ENCODE measurements at regions not wholly inside any gene's neighbourhood (a gene's known extent, or its start where the extent isn't known, plus 50 kb on each side); places are given as distances from the start of the nearest gene placed in this dataset.
"Not testable (repeated sequence)": the region's sequence is repeated elsewhere in the genome, so short reads cannot be mapped to it uniquely, and the experiment has no call there.

GRCh38 chr11:103812680-103813079 is 223.8 kb upstream of the DDI1 start:
- in situ Hi-C loops (cut with MboI), result no loop called here
- Histone ChIP-seq H3K27ac (ENCODE audit: control insufficient read depth, insufficient read depth) (no peak overlapping the region), H3K36me3 (ENCODE audit: control insufficient read depth in 2 of 2, insufficient read depth in 2 of 2, low read length in 1 of 2) (no peaks in the 10 kb centered on the region), H2AFZ (ENCODE audit: control insufficient read depth, low read depth, low read length) (no peak overlapping the region), H3K4me1 (ENCODE audit: control insufficient read depth, insufficient read depth, low read length) (no peaks in the 10 kb centered on the region), H3K79me2 (ENCODE audit: control insufficient read depth, insufficient read depth, low read length) (no peaks in the 10 kb centered on the region), H3K4me2 (ENCODE audit: control insufficient read depth, insufficient read depth) (no peak overlapping the region), H3K27me3 (replicated peaks in 1 of 2; ENCODE audit: control insufficient read depth in 2 of 2, insufficient read depth in 2 of 2, low read length in 1 of 2) (no peaks in the 10 kb centered on the region; a peak in 1 of 4 replicates), H3K9ac (ENCODE audit: control insufficient read depth, insufficient read depth, low read length) (no peak overlapping the region), H3K4me3 (no peak overlapping the region), H3K9me3 (replicated peaks; ENCODE audit: control insufficient read depth, insufficient read depth, low read length) (no peaks in the 10 kb centered on the region), H4K20me1 (ENCODE audit: control insufficient read depth, insufficient read depth) (no peaks in the 10 kb centered on the region)
- DNase-seq (ENCODE audit: low read depth, low spot score) (no peak), FAIRE-seq (no peak), ATAC-seq (no peak)
- ChIA-PET CTCF (no interaction called here), SMC1A (ENCODE audit: uncharacterized antibody, unreplicated experiment) (no interaction called here), RAD21 (ENCODE audit: unreplicated experiment) (no interaction called here), POLR2A (no interaction called here)
- 14% methylated on average over 3 of the region's 3 CpGs for WGBS (ENCODE audit: insufficient coverage, insufficient replicate concordance, low lambda C conversion rate, missing lambda C conversion rate)
- TF ChIP-seq DPF2 (IDR thresholded peaks at IDR 0.05), result no peak
- TF ChIP-seq GATAD2B (conservative IDR thresholded peaks at IDR 0.05; ENCODE audit: low read depth), result no peak
- no peak for TF ChIP-seq NBN (IDR thresholded peaks at IDR 0.05)
- no peak for TF ChIP-seq BCL11A (IDR thresholded peaks at IDR 0.05; ENCODE audit: low read depth, low read length)
- TF ChIP-seq YBX1 (IDR thresholded peaks at IDR 0.05), result no peak
- no peak for TF ChIP-seq NR2F1 (conservative IDR thresholded peaks at IDR 0.05)
- TF ChIP-seq RELA (IDR thresholded peaks at IDR 0.05; ENCODE audit: borderline replicate concordance, partially characterized antibody), result no peak
- no peak for TF ChIP-seq MEF2B (IDR thresholded peaks at IDR 0.05; ENCODE audit: partially characterized antibody, poor library complexity, severe bottlenecking)
- TF ChIP-seq, protein P1, sequence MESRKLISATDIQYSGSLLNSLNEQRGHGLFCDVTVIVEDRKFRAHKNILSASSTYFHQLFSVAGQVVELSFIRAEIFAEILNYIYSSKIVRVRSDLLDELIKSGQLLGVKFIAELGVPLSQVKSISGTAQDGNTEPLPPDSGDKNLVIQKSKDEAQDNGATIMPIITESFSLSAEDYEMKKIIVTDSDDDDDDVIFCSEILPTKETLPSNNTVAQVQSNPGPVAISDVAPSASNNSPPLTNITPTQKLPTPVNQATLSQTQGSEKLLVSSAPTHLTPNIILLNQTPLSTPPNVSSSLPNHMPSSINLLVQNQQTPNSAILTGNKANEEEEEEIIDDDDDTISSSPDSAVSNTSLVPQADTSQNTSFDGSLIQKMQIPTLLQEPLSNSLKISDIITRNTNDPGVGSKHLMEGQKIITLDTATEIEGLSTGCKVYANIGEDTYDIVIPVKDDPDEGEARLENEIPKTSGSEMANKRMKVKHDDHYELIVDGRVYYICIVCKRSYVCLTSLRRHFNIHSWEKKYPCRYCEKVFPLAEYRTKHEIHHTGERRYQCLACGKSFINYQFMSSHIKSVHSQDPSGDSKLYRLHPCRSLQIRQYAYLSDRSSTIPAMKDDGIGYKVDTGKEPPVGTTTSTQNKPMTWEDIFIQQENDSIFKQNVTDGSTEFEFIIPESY (IDR thresholded peaks at IDR 0.05), result no peak
- TF ChIP-seq TCF7 (IDR thresholded peaks at IDR 0.05; ENCODE audit: borderline replicate concordance), result no peak
- TF ChIP-seq SIX5 (IDR thresholded peaks at IDR 0.05; ENCODE audit: low read depth, low read length, severe bottlenecking), result no peak
- no peak for TF ChIP-seq CBFB (IDR thresholded peaks at IDR 0.05; ENCODE audit: low read depth)
- TF ChIP-seq ZNF207 (IDR thresholded peaks at IDR 0.05; ENCODE audit: borderline replicate concordance), result no peak
- no peak for TF ChIP-seq ZNF384 (IDR thresholded peaks at IDR 0.05; ENCODE audit: borderline replicate concordance, low read depth, low read length)
- no TSS peak for BruUV-seq (replicated peaks)
- intact Hi-C loops (cut with micrococcal nuclease; ENCODE audit: unreplicated experiment), result no loop called here

GRCh38 chr11:103820345-103820744 is 216.1 kb upstream of the DDI1 start:
- CTCF ChIA-PET; ATAC-seq; RAD21 ChIA-PET (ENCODE audit: unreplicated experiment); H3K4me2 ChIP-seq (ENCODE audit: control insufficient read depth, insufficient read depth); H3K36me3 ChIP-seq (ENCODE audit: control insufficient read depth in 2 of 2, insufficient read depth in 2 of 2, low read length in 1 of 2); H3K9ac ChIP-seq (ENCODE audit: control insufficient read depth, insufficient read depth, low read length); H3K27ac ChIP-seq (ENCODE audit: control insufficient read depth, insufficient read depth); in situ Hi-C loops (cut with MboI); POLR2A ChIA-PET; FAIRE-seq; DNase-seq (ENCODE audit: low read depth, low spot score); H3K4me1 ChIP-seq (ENCODE audit: control insufficient read depth, insufficient read depth, low read length); H2AFZ ChIP-seq (ENCODE audit: control insufficient read depth, low read depth, low read length); H3K9me3 ChIP-seq (replicated peaks; ENCODE audit: control insufficient read depth, insufficient read depth, low read length); H3K4me3 ChIP-seq; SMC1A ChIA-PET (ENCODE audit: uncharacterized antibody, unreplicated experiment); BruUV-seq (replicated peaks); H4K20me1 ChIP-seq (ENCODE audit: control insufficient read depth, insufficient read depth); intact Hi-C loops (cut with micrococcal nuclease; ENCODE audit: unreplicated experiment); H3K79me2 ChIP-seq (ENCODE audit: control insufficient read depth, insufficient read depth, low read length); H3K27me3 ChIP-seq (replicated peaks in 1 of 2; ENCODE audit: control insufficient read depth in 2 of 2, insufficient read depth in 2 of 2, low read length in 1 of 2): not testable (repeated sequence)
- WGBS (ENCODE audit: insufficient coverage, insufficient replicate concordance, low lambda C conversion rate, missing lambda C conversion rate), result 37% methylated on average over 8 of the region's 8 CpGs

Measured in GM12878 (cell line).